CD1c-positive myeloid dendritic cell (primary cell): ENCODE measurements at regions not wholly inside any gene's neighbourhood (a gene's known extent, or its start where the extent isn't known, plus 50 kb on each side); places are given as distances from the start of the nearest gene placed in this dataset.

Experiments
- DNase-seq: peaks from one replicate; pipeline ENCODE4 v3.0.0-alpha.2; 2016; ENCODE audit errors: extremely low spot score

DNA sequence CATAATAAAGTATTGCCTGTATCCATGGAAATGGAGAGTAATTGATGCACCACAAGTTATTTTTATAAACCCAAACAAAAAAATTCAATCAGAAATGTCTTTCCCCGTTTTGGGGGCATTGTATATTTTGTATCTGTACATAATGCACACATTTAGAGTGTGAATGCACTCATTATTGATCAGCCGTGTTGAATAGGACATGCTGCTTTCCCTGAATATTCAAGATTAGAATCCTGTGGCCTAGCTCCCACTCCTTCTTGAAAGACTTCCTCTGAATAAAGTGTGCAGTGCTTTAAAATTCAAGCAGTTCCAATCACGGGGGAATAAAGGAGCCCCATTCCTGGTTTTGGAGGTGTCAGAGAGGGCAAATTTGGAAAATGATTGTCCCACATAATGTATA lies 103.8 kb upstream of the TOX3 start:
- DNase-seq: no peak

DNA sequence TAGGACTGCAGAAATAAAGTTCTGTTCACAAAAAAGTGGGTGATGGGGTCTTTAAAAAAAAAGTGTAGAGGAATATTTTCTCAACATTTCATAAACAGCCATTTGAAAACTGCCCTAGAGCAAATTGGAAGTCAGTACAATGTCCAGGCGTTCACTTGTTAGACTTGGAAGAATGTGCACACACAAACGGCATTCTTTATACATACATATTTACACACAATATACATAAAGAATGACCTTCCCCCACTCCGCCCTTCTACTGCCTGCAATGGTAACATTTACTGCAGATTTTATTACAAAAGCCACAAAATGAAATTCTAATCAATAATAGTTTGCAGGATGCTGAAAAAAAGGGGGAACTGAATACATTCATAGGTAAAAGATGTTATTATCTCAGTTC lies 103.4 kb upstream of the TOX3 start:
- no peak for DNase-seq

DNA sequence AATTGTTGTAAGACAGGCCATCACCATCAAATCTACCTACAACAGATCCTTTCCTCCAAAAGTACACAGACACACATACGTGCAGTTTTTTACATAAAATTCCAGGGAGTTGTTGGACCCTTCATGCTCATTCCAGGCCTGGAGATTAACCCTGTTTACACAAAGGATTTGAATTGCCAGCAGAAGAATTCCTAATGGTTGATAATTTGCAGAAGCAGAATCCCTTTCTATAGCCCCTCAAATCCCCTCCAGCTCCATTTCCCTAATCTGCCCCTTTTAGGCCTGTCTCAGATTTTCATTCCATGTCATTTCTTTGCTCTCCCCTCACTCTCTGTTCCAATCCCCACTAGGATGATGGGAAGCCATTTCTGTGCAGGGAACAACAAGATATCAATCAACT lies 102.9 kb upstream of the TOX3 start:
- DNase-seq: no peak

DNA sequence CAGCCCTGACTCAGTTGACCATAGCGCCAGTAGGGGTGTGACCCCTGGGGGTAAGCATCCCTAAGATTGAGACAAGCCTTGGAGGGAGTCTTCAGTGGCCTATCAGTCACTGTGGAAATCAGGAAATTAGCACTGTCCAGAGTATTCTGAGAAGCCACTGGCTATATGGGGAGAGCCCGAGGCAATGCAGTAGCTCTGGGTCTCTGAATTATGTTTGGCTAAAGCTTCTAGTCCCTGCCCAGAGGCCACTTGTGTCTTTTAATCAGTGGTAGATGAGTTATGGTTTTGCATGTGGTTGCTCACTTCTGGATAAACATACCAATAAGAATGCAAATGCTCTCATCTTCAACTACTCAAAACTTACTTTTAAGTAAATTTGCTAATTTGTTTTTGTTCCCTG lies 100.6 kb upstream of the TOX3 start:
- DNase-seq: no peak

DNA sequence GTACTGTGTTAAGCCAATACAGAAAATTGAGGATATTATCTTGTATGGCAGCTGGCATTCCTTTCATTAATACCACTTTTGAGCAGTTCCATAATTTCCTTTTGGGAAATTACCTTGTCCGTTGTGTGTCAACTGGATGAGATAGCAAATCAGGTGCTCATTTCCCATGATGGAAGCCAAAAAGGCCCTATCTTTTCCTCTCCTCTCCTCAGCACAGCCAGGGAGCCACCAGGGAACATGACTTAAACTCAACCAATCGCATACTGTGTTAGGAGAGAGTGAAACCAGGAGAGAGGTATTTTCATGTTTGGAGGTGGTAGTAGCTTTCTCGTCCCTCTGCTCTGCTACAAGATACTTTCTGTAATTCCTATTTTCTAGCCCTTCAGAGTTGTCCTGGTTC lies 96.1 kb upstream of the TOX3 start:
- DNase-seq: no peak

DNA sequence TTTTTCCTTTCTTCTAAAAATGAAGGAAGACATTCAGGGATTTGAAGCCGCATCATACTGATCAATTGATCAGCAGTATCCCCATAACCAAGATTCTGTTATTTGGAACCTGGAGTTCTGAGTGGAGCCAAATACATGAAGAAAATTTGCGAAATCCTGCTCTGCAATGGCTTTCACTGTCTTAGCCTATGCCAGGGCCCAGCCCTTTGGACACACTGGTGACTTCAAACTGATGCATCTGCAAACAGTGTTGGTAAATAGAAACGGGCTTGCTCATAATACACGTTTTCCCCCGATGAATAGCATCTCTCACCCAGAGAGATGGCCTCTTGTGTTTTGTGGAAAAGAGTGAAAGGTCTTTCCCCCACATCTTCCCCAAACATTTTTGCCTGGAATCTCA lies 87.6 kb upstream of the TOX3 start:
- DNase-seq: no peak

DNA sequence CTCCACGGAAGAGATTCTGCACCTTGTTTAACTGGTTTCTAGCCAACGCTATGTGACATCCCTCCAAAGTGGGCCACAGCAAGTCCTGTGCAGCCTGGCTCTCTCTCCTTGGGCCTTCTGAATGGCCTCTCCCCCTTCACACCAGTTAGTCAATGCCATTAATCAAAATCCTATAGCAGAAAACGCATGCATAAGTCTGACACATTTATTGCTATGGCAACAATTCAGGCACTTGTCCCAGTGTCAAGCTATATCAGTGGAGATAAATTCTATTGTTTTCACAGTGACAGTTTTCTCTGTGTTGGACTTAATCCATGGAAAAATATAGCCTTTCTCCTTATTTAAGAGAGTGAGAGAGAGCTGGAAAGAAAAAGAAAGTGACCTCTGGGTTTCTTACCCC lies 87.2 kb upstream of the TOX3 start:
- no peak for DNase-seq

DNA sequence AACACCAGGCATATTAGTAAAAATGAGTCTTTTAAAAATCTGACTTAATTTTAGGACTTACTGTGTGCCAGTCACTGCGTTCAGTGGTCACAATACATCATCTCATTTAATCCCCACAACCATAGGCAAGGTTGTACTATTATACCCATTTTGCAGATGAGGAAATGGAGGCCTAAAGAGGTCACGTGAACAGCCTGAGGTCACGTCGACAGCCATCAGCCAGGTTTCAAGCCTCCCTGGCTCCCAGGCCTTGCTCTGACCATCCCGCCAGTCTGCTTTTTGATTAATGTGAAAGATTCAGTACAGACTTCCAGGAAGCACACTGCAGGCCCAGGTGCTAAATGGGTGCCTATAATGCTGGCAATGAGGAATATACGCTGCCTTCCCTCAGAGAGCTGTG lies 86.3 kb upstream of the TOX3 start:
- no peak for DNase-seq

DNA sequence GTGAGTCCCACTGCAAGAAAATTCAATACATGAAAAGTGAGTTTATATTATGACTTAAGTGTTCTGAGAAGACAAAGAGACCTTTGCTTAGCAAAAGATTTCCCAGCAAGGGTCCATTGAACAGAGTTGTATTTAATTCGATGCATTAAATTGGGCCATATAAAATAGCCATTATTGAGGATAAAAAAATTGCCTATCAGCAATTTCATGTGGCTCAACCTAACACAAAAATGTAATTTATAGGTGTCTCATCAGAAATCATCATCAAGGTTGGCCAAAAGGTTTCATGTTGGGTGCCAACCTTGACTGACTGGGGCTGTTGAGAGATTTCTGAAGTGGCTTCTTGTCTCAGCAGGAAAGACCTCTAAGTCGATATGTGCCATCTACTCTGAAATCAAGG lies 84.8 kb upstream of the TOX3 start:
- no peak for DNase-seq

DNA sequence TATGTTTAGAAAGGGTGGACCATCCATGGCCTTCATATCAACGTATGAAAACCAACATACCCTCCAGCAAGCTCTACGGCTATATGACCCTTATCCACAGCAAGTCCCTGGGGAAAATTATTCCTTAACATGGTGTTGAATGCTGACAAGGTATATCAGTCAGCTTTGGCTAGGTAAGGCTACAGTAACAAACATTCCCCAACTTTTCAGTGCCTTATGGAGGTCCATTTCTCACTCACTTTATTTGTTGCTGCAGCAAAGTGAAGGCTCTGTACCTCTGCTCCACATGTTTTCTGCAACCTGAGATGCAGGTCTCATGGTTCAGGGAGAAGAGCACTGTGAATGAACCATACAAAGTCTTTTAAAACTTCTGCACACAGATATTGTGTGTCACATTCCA lies 83.8 kb upstream of the TOX3 start:
- no peak for DNase-seq

DNA sequence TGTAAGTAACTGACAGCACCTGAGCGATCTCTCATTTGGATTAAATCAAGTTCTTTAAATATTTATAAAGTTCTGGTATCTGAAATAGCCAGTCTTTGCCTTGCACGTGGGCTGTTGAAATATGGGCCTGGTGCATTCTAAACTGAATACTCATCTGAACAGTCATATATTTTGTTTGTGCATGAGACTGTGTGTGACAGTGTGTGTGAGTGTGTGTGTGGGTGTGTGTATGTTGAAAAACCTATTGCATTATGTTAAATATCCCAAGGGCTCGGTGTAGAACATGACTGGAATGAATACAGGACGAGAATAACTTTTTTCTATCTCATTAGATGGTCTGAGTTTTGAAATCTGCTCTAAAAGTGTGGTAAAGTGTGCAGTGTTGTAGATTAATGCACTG lies 82.4 kb upstream of the TOX3 start:
- no peak for DNase-seq

DNA sequence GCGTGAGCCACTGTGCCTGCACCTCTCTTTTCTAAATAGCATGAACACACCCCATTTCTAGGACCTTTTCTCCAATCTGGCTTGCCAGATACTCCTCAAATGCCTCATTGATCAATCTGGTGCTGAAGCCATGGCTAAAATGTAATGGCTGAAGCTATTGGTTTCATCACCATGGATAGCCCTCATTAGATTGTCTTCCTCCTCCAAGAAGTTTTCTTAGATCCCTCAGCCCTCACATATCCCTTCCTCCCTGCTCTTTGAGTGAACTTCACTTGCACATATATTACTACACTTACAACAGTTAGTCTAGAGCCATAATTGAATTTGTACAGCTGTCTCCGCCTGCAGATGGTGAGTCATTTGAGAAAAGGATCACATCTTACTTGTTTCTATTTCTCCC lies 77.9 kb upstream of the TOX3 start:
- no peak for DNase-seq

DNA sequence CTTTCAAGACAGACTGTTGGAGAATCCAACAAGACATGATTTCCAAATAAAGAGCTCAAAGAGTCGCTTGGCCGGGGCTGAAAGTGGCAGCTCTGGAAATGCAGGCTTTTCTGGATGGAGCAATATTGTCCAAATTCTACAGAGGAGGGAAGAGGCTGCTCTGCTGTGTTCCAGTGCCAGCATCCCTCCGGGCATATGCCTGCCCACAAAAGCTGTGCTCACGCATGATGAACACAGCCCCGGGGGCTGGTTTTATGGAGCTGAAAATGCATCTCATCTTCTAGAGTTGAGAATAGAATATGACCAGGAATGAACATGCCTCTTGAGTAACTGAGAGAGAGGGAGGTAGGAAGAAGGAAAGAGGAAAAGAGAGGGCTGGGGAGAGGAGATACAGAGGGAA lies 74.7 kb upstream of the TOX3 start:
- no peak for DNase-seq

DNA sequence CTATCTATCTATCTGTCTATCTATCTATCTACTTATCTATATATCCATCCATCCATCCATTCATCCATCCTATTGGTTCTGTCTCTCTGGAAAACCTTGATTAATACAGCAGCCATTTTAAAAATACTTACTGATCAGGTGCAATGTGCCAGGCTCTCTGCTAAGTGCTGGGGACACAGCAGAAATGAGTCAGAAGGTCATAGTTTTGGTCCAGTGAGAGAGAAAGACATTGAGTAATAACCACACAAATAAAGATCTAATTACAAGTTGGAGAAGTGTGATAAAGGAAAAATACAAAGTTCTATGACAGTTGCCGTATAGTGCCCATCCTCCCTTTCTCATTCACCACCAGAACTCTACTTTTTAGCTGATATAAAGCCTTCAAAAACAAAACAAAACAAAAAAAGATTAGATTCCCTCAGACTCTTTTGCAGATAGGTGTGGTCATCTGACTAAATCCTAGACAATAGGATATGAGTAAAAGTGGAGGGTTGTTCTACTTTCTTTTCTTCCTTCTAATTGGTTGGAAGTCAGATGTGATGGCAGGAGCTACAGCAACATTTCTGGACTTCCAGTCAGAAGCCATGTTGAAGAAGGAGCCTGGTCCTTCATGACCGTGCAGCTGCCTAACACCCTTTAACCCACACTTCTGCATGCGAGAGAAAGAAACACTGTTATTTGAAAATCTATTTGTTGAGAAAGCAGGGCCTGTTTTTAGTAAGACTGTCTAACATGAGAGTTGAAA lies 72.0 kb upstream of the TOX3 start:
- DNase-seq: no peak

DNA sequence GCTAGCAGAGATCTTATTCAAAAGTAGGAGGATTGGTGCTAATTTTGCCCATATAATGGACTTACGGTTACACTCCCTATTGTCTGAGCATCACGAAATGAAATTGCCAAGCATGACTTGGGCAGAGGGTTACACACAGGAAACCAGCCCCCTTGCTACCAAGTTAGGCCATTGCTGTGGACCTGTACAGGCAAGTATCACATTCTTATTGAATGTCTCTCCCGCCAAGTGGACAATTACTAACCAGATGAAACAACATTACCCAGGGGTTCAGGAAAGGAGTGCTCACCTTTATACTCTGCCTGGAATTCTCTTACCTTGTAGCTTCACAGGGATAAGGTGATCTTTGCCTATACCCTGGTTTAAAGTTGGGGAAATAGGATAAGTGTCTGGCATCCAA lies 70.6 kb upstream of the TOX3 start:
- DNase-seq: no peak

DNA sequence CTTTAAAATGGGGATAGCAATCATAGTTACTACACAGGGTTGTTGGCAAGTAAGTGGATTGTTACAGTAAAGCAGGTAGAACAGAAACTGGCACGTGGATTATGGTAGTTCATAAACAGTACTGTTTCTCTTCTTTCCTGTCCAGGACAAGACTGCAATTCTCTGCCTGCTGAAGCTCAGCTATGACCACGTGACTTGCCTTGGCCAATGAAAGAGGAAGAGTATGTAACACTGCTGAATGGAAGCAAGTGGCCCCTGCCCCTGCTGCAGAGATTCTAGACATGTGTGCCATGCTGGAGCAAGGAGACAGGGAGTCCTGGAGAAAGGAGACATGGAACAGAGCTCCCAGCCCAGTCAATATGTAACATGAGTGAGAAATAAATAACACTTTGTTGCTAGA lies 66.6 kb upstream of the TOX3 start:
- DNase-seq: no peak

DNA sequence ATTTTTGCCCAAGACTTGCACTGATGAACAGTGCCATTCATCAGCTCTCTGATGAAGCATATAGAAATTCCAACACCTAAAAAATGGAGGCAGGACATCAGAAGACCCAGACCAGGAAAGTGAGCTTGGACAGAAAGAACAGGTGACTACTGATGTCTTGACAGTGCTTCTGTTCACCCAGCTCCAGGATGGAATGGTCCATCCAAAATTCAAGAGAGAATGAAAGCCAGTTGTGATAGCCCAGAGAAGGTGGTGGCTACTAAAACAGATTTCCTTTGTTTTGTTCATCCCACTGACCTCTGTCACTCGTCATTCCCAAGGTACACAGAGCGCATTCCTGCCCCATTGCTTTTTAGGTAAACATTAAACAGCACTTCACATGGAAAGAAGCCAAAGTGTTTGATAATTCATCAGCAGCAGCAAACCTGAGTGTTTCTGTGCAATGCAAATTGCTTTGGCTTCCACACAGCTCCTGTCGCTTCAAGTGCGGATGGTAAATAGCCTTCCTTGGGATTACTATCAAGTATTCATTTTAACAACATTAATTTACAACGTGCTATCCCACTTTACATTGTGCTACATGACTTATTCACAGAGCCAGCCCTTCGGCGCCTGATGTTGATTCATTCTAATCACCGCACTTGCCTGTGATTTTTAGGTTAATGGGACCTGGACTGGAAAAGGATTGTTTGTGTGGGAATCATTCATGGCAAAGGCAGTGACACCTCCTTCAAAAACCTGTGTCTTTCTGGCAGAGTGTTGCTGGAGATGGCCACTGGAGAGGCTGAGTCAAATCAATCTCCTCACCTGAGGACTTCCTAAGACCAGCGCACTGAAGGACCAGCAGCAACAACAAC lies 65.1 kb upstream of the TOX3 start:
- DNase-seq: no peak

DNA sequence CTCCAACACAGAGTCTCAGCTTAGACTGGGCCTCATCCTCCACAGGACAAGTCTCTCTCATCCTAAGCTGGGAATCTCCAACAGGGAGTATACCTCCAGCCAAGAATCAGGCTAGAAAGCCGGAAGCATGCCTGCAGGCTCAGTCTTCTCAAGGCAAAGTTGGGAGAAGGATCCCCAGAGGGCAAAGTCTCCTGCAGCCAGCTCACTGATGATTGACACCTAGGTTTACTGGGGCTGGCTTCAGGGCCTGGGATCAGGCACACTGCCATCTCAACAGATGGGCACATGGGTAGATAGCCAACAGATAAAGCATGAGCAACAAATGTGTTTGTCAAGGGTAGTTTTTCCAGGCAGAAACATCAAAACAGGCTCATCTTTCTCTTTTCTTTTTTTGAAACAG lies 56.1 kb upstream of the TOX3 start:
- DNase-seq: no peak

DNA sequence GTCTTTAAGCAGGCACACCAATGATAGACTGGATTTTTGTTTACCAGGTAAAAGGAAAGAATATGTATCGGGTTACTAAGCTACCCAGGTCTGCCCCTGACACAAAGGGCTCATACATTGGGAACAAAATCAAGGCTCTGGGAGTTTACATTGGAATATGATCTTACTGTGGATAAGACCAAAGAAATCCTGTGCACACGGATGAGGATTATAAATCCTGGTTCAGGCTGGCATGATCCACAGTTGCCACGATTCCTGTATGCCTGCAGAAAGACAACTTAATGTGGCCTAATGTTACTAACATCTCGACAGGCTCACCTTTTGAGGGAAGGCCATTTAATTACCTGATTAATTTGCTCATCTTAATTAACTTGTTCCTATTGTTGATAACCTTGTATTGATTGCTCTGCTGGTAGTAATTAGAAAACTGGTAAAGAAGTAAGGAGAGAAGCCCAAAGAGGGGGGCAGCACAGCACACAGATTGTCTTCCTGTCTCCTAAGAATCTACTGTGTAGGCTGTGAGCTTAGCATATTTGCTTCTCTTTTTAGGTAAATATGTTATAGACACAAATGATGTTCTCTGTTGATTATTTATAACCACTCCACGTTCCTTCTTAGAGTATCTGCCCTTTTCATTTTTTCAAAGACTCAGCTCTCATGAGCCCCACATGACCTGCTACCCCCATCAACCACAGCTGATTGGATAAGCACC lies 51.0 kb upstream of the TOX3 start:
- no peak for DNase-seq

DNA sequence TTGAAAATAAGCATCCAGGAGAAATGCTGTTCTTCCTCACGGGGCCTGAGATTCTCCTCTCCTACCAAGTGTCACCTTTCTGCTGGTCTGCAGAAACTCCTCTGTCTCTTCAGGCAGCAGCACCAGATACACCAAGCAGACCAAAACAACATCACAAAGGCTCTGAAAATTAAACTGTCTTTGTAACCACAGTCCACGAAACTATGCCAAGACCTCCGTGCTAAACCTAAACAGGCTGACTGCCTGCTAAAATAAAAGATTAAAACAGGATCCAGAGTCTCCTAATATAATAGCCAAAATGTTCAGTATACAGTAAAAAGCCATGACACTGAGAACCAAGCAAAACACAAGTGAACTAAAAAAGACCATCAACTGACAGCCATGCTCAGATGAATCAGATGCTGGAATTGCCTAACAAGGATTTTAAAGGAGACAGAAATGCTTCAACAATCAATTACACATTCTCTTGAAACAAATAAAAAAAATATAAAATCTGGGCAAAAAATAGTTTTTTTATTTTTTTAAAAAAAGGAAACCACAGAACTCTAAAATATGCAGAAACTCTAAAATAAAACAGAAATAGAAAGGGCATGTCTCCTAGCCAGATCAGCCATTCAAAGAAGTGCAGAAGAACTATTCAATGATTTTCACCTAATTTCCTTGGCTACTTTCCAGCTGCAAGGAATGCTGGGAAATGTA lies 50.3 kb upstream of the TOX3 start:
- no peak for DNase-seq
